ENCODE measurements at regions not wholly inside any gene's neighbourhood (a gene's known extent, or its start where the extent isn't known, plus 50 kb on each side); places are given as distances from the start of the nearest gene placed in this dataset.

DNA sequence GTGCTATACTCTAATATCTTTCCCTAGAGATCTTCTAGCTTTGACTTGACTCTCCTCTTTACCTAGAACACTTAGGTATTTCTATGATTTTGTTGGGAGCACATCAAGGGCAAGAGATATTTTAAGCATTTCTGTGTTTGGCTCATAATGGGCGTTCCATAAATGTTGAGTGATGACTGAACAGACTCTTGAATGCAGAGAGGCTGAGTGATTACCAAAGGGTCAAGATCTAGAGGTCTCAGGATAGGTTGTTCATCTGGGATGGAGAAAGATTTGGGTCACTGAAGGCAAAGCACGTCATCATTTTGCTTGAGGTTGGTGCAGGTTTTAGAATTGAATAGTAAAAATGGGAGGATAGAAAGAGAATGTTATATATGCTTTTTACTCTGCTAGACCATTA is 705.4 kb upstream of the B3GALT2 start:
- TF ChIP-seq, protein P1, sequence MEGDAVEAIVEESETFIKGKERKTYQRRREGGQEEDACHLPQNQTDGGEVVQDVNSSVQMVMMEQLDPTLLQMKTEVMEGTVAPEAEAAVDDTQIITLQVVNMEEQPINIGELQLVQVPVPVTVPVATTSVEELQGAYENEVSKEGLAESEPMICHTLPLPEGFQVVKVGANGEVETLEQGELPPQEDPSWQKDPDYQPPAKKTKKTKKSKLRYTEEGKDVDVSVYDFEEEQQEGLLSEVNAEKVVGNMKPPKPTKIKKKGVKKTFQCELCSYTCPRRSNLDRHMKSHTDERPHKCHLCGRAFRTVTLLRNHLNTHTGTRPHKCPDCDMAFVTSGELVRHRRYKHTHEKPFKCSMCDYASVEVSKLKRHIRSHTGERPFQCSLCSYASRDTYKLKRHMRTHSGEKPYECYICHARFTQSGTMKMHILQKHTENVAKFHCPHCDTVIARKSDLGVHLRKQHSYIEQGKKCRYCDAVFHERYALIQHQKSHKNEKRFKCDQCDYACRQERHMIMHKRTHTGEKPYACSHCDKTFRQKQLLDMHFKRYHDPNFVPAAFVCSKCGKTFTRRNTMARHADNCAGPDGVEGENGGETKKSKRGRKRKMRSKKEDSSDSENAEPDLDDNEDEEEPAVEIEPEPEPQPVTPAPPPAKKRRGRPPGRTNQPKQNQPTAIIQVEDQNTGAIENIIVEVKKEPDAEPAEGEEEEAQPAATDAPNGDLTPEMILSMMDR (conservative IDR thresholded peaks at IDR 0.05; ENCODE audit: low read length), result no peak
- TF ChIP-seq EZH2phosphoT487 (IDR thresholded peaks at IDR 0.05; ENCODE audit: borderline replicate concordance, low read depth, low read length), result no peak
